ENCODE measurements at regions not wholly inside any gene's neighbourhood (a gene's known extent, or its start where the extent isn't known, plus 50 kb on each side); places are given as distances from the start of the nearest gene placed in this dataset.

DNA sequence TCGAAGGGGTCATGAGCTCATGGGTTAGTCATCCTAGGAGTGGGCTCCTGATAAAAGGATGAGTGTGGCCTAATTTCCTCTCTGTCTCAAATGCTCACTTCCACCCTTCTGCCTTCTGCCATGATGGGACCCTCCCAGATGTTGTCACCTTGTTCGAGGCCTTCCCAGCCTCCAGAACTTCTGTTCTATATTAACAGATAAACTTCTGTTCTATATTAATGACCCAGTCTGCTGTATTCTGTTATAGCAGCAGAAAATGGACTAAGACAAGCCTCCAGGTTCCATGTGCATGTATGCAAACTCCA lies 583.2 kb downstream of the GLRX3 start:
- H3K4me1 ChIP-seq = no peaks in the 10 kb centered on the region
- 33 to 54% (median 36%) methylated on average over 2 of the region's 2 CpGs for WGBS, 4 donors
- ATAC-seq = no peak
- intact Hi-C loops (cut with DNase I) = no loop called here
- no peaks in the 10 kb centered on the region for H3K36me3 ChIP-seq
- no peak for TF ChIP-seq POLR2A (IDR thresholded peaks at IDR 0.05)
- TF ChIP-seq, protein P1, sequence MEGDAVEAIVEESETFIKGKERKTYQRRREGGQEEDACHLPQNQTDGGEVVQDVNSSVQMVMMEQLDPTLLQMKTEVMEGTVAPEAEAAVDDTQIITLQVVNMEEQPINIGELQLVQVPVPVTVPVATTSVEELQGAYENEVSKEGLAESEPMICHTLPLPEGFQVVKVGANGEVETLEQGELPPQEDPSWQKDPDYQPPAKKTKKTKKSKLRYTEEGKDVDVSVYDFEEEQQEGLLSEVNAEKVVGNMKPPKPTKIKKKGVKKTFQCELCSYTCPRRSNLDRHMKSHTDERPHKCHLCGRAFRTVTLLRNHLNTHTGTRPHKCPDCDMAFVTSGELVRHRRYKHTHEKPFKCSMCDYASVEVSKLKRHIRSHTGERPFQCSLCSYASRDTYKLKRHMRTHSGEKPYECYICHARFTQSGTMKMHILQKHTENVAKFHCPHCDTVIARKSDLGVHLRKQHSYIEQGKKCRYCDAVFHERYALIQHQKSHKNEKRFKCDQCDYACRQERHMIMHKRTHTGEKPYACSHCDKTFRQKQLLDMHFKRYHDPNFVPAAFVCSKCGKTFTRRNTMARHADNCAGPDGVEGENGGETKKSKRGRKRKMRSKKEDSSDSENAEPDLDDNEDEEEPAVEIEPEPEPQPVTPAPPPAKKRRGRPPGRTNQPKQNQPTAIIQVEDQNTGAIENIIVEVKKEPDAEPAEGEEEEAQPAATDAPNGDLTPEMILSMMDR (IDR thresholded peaks at IDR 0.05) = no peak
- H3K9me3 ChIP-seq = no peaks in the 10 kb centered on the region
- no peak for DNase-seq
- H3K4me3 ChIP-seq = no peak overlapping the region
- H3K27ac ChIP-seq = no peak overlapping the region
- H3K27me3 ChIP-seq = peaks cover 0 to 18% (median 0%) of the 10 kb centered on the region in 9 donors

DNA sequence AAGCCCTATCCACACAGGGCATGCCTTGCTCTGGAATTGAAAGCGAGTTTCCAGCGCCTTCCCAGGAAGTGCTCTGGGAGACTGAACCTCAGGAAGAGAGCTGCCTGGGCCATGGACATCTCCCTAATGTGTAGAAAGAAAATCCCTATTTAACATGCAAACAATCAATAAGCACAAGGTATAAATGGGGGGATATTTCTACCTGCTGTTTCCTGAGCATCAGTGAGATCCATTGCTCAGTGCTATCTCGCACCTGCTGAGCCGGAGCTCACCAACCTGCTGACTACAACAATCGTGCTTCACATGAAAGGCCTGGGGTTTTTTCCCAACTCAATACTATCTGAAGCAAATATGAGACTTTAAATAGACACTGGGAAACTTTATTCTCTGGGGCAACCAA lies 584.0 kb downstream of the GLRX3 start:
- Histone ChIP-seq H3K9me3 (no peaks in the 10 kb centered on the region), H3K36me3 (no peaks in the 10 kb centered on the region), H3K4me3 (no peak overlapping the region), H3K27ac (no peak overlapping the region), H3K27me3 (peaks cover 0 to 13% (median 0%) of the 10 kb centered on the region in 9 donors), H3K4me1 (no peaks in the 10 kb centered on the region)
- ATAC-seq (no peak), DNase-seq (no peak)
- intact Hi-C loops (cut with DNase I) = no loop called here
- 83 to 87% (median 86%) methylated on average over 5 of the region's 5 CpGs for WGBS, 4 donors
- TF ChIP-seq, protein P1 (IDR thresholded peaks at IDR 0.05) = no peak
- TF ChIP-seq POLR2A (IDR thresholded peaks at IDR 0.05) = no peak

DNA sequence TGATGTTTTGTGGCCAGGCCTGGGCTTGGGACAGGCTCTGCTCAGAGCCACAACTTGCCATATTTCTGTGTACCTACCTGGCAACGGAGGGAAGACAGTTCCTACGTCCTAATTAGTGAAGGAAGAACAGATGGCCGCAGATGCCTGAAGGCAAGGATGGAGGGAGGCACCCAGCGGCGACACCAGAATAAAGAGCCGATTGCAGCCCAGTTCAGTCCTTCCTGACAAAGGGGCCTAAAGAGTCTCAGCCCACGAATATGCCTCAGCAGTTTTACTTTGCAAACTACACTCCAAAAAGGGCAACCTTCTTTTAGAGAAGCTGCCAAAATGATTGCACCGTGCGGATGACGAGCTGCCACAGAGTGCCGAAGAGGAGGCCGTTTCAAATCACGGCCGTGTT lies 585.8 kb downstream of the GLRX3 start:
- H3K27ac ChIP-seq = no peak overlapping the region
- no peak for ATAC-seq
- H3K9me3 ChIP-seq = no peaks in the 10 kb centered on the region
- intact Hi-C loops (cut with DNase I) = no loop called here
- 62 to 73% (median 69%) methylated on average over 14 of the region's 14 CpGs for WGBS, 4 donors
- H3K4me3 ChIP-seq = no peak overlapping the region
- DNase-seq = no peak
- no peaks in the 10 kb centered on the region for H3K36me3 ChIP-seq
- peaks cover 0 to 24% (median 0%) of the 10 kb centered on the region in 9 donors for H3K27me3 ChIP-seq
- no peaks in the 10 kb centered on the region for H3K4me1 ChIP-seq
- no peak for TF ChIP-seq POLR2A (IDR thresholded peaks at IDR 0.05)
- TF ChIP-seq, protein P1 (IDR thresholded peaks at IDR 0.05) = no peak

DNA sequence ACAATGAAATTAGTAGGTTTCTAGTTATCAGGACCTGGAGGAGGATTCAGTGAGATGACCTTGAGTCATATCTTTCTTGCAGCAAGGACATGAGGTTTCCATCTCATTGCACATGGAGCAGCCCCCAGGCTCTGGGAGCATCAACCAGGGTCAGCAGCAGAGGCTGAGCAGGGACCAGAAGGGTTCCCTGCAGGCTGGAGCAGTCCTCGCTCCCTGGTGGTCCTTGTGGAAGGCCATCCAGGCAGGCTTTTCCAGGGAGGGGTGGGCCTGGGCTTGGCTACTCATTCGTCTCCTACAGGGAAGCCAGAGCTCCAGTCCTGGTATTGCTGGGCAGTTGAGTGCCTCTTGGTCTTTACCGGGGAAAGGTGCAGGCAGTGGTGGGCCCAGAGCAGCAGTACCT lies 587.5 kb downstream of the GLRX3 start:
- Histone ChIP-seq H3K27ac (no peak overlapping the region), H3K9me3 (no peaks in the 10 kb centered on the region), H3K4me1 (no peaks in the 10 kb centered on the region), H3K27me3 (peaks cover 0 to 28% (median 4%) of the 10 kb centered on the region in 9 donors), H3K4me3 (no peak overlapping the region), H3K36me3 (no peaks in the 10 kb centered on the region)
- DNase-seq = no peak
- TF ChIP-seq, protein P1 (IDR thresholded peaks at IDR 0.05) = no peak
- TF ChIP-seq POLR2A (IDR thresholded peaks at IDR 0.05) = no peak
- intact Hi-C loops (cut with DNase I) = no loop called here
- no peak for ATAC-seq
- WGBS, 4 donors = 80 to 100% (median 87%) methylated on average over 1 to 3 of the region's 3 CpGs
